Eye (tissue), 1 donor: ENCODE measurements at regions not wholly inside any gene's neighbourhood (a gene's known extent, or its start where the extent isn't known, plus 50 kb on each side); places are given as distances from the start of the nearest gene placed in this dataset.
A peak's percentile ranks its signal among the peaks of the same experiment; 100 is the strongest.

Experiments
- DNase-seq: peaks from one replicate; pipeline ENCODE4 v3.0.0-alpha.2; 2015

DNA sequence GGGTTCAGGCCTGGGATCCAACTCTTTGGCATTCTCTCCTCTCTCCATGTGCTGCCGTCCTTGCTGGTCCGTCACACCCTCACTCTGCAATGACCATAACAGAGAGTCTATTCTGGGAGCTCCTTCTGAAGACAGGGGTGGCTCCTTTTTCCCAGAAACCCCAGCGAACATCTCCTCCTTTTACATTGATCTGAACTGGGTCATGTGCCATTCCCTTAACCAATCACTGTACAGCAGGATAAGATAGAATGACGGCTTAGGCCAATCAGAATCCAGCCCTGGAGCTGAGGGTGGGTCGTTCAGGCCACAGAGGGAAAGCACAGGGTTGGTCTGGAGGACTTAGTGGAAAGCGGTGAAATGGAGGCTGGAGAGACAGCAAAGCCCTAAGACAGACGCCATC, 740.1 kb downstream of the MATN1 start:
- no peak for DNase-seq

DNA sequence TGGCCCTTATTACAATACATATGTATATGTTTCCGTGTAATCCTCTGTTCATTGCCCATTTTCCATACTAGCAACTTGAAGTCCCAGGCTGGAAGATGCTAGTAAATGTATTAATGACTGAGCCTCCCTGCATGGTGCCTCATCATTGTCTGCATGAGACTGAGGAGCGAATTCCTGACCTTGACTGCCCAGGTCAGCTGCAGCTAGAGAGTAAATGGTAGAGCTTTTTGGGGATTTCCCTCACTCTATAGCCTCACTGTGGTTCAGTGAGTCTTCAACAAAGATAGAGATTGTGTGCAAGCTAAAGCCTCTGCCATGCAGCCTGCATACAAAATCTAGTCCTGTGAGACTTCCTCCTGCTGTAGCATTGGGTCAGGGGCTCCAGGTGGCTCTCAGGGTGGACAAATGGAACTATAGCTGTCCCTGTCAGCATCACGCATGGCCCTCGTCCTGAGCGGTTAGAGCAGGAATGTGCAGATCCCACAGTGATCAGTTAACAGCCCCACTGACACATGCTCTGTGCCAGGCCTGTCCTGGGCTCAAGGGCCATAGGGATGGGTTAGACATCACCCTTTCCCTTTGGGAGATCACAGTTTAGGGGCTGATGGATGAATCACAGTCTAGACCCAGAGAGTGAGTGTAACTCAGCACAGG, 741.7 kb downstream of the MATN1 start:
- DNase-seq, result no peak

DNA sequence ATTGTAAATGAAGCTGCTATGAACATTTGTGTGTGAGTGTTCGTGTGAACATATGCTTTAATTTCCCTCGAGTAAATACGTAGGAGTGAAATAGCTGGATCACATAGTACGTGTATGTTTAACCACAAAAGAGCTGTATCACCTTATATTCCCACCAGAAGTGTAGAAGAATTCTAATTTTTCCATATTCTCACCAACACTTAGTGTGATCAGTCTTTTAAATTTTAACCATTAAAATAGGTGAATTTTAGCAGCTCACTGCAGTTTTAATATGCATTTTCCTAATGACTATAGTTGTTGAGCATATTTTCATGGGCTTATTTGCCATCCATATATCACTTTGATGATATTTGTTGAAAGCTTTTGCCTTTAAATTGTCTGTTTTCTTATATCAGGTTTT, 741.2 kb downstream of the PTPRU start:
- DNase-seq, result no peak

DNA sequence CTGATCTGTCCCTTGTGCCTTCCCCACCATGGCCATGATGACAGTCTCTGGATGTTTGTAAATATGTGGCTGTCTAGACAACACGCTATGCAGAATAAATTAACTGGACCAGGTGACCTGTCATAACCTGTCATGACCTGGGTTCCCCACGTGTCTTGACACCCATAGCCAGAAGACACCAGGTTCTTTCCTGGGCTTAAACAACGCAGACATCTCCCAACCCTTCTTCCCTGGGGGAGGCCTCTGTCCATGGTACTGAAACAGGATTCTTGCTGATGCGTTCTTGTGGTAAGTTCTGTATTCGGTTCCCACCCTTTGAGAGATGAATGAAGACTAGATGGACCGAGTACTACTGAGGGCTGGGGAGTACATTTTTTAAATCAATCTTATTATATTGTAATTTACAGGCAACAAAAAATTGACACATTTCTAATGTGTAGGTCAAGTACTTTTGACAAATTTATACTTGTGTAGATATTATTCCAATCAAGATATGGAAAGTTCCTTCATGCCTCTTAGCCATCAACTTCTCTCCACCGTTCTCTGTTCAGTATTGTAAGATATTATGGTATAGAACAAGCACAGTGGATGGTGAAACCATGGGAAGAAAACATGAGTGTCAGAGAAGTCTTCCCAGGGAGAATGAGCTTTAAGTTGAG, 738.8 kb downstream of the PTPRU start:
- peak; percentile 78 for DNase-seq

DNA sequence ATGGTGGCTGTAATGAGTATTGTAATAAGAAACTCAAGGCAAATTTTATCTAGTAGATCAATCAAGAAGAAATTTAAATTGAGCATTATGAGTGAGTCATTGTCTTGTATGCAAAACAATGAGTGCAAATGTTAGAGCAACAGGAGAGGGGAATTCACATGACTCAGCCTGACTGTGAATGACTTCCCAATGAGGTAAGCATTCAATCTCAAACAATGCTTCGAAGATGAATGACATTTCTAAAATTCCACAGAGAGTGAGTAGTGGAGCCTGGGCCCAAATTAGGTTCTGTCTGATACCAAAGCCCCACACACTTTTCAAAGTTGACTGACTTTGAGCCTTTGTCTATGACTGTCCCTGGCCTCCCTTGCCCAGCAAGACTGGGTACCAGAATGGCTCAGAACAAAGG, 738.0 kb downstream of the PTPRU start:
- no peak for DNase-seq

DNA sequence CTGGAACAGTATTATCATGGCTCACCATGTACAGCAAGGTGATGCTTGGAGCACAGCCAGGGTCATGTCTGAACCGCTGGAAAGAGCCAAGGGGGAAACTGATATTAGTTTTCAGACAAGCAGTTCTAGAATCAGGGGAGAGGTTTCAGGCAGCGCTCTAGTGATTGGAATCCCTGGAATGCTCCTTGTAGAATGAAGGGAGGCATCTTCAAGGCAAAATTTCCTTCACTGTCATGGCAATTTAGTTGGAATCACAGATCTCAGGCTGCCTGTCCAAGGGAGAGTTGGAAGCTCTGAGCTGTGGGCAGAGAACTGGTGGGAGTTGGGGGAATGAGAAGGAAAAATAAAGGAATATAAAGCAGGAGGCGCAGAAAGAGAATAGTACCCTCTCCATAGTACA, 737.1 kb downstream of the PTPRU start:
- DNase-seq, result no peak

DNA sequence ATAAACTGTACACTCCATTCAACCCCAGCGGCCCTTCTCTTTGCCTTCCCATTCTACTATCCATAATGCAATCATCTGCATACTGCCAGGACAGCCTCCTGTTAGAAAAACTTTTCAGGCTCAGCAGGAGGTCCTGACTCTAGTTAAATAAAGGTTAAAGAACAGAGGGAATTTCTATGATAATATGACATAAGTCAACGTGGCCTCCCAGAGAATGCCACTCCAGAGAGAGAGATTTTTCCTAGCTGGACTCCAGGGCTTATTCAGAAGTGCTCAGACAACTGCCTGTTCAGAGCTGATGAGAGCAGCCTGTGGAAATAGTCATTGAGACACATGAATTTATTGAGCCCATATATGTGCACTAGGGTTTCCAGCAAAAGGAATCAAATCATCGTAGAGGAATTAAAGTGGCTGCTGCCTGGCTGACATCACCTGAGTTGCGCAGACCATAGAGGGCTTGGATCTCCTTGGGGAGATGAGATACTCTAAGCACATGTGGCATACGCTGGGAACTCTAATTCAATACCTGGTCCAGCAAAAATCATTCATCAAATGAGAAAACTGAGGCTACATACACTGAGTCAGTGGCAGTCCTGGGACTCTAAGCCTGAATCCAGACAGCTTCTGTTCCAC, 736.2 kb downstream of the PTPRU start:
- DNase-seq, result no peak

DNA sequence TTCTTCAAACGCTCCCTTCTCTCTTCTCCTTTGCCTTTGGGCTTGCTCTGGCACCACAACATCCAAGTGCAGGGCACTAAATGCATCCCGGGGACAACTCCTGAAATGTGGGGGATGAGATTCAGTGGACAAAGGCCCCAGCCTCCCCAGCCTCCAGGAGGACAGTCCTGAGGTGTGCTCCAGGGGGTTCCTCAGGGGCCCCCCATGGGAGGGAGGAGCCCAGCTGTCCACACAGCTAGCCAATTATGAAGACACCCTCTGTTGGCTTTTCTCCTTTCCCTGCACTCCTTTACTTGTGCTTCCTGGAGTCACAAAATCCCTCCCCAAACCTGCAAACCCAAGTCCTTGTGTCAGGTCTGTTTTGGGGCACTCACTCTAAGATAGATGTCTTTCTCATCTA, 735.4 kb downstream of the PTPRU start:
- DNase-seq, result no peak

DNA sequence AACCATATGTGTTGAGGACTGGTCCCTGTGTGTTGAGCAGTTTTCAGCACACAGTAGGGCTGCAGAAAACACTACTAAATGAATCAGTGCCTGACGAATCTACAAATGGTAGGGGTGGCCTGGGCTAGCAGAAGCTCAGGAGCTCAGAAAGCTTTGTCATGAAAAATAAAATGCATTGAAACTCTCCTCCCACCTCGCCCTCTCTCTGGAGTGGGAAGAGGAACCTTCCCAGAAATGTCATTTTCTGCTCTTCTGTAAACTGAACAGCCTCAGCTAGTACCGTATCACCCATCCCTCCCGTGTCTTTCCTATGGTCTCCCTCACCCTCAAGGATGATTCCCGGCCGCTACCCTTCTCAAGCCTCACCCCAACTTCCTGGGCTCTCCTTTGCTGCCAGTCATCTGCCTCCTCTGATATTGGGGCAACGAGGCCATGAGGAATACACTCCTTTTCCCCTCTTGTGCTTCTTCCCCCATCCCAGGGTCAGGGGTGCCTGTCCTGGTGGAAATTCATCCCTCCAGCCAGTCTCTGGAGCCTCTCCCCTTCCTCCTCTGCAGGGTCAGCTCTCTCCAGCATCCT, 734.5 kb downstream of the PTPRU start:
- no peak for DNase-seq

DNA sequence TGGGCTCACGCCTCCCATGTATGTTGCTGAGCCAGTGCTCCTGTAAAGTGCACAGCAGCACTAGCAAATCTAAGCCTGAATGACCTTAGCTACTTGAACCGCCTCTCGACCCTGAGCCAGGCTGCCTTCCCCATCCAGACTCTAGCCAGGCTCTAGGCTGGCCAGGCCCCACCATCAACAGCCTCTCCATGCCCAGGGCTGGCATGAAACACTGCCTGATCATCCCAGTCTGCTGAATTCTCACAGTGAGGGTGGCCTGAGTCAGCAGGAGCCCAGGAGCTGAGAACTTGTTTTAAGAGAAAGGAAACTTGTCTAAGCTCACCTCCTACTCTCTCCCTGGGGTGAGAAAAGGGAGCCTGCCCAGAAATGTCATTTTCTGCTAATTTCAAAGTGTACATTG, 733.3 kb downstream of the PTPRU start:
- DNase-seq, result no peak

DNA sequence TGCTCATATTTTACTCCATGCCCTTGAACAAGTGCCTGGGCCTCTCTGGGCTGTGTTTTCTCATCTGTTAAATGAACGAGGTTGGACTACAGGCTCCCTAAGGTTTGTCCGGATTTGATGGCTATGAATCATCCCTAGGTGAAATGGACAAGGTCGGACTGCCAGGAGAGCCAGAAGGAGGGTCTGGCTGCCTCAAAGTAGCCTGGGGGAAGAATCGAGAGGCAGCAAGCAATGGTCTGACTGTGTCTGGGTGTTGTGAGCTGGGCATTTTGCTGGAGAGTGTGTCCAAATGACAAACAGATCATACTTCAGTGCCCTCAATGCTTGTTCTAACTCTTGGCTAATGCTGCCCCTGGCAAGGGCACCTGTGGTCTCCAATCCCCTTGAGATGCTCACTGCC, 730.9 kb downstream of the PTPRU start:
- DNase-seq, result no peak

DNA sequence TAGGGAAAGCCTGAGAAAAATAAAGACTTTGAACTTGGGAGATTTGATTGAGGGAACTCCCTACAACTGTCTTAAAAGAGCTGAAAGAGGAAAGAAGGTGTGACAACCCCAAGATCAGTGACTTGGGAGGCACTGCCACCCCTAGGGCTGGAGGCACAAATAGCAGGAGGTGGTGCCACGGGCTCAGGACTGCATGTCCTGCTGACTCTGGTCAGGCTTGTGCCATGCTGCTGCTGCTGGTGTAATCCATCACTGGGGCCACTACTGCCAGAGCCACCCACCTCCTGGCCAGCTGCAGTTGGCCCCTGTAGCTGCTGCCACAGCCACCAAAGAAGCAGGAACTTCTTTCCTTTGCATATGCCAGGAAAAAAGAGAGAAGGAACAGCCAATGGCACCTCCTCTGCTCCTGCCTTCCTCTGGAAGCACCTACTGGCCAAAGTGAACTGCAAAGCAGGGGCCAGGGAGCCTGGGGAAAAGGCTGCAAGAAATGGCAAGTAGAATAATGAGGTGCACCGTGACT, 730.3 kb downstream of the PTPRU start:
- no peak for DNase-seq

DNA sequence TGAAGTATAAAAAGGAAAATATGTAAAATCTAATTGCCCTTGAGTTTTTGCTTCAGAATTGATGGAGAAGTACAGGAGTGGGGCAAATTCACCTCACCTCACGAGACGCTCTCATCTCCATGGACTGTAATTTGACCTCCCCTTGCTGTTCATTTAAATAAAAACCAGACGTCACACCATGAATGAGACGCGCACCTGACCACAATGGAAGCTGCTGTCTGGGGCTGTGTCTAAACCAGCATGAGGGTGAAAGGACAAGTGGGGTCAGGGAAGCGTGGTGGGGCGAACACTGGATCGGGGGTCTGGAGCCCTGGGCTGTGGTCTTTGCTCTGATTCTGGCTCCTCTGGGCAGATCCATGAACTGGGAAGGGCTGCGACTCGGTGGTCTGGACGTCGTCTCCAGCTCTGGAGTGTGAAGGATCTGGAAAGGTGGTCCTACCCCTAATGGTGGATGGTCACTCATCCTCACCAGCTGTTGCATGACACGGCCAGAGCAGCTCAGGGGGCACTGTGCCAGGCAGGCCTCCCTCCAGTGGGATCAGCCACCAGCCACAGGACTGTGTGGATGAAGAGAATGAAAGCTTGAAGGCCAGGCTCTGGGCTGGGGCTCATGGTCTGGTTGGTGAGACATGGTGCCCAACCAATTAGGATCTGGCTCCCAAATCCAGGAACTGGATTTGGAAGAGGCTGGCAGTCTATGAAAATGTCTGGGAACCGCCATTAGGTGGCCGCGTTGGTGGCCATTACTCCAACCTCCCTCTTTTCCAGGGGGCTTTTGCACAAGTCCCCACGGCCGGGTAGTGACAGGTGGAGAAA, 728.6 kb downstream of the PTPRU start:
- no peak for DNase-seq

DNA sequence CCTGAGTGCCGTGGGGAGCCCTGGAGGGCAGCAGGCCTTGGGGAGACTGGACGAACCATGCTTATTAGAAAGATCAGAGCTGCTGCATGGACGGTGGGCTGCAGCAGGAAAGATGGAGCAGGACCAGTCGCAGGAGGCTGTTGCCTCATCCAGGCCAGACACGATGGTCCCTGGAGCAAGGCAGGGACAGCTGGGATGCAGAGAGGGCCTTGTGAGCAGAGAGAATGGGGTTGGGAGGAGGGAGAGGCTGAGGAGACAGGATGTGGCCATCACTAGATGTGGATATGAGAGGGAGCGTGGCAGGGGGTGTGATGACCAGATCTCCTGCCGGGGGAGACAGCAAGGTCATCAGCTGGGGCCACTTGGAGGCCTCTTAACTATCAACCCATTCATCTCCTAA, 727.6 kb downstream of the PTPRU start:
- no peak for DNase-seq

DNA sequence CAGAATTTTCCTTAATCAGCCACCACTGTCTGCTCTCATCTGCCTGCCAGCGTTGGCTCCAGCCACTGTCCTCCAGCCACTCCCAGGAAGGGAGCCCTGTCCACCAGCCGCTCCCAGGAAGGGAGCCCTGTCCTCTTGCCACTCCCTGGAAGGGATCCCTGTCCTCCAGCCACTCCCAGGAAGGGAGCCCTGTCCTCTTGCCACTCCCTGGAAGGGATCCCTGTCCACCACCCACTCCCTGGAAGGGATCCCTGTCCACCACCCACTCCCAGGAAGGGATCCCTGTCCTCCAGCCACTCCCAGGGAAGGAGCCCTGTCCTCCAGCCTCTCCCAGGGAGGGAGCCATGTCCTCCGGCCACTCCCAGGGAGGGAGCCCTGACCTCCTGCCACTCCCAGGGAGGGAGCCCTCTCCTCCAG, 726.5 kb downstream of the PTPRU start:
- DNase-seq, result no peak

DNA sequence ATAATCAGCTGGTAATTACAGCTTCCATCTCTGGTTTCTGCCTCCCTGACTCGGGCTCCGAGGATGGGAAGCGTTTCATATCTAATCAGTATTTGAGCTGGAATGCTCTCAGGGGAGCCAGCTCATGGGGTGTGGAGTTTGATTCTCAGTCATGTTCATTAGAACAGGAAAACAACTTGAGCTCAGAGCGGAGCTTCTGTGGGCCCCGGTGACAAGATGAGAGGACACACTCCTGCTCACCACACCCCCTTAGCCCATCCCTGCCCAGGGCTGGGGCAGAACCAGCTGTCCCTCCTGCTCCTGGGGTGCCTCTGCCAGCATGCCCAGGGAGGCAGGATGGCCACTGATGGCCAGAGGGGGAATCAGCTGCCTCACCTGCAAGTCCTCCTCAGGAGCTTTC, 726.0 kb downstream of the PTPRU start:
- DNase-seq, result no peak

DNA sequence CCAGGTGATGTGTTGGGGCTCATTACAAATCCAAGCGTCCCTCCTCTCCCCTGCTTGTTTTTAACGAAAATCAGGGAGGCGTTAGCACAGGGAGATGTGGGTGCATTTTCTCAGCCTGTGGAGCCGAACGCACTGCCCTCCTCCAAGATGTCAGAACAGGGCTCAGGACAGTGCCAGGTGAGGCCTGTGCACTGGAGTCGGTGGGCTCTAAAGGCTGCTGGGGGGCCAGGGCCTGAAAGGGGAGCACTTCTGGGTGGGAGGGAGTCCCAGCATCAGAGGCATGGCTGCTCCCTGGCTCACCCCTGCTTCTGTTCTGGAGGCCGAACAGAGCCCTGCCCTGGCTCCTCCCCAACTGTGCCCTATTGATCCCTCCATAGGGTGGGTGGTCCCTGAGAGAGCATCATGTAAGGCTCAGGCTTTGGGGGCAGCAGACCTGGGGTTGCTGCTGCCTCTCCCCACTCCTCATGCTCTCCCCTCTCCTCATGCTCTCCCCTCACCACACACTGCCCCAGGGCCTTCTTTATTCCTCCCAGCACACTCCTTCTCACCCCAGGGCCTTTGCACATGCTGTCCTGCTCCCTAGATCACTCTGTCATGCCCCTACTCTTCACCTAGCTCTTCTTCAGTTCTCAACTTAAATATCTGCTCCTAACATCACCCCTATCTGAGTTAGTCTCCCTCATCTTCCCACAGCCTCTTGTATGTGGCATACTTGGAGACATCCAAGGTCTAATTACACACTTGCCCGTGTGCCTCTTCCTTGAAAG, 725.2 kb downstream of the PTPRU start:
- no peak for DNase-seq

DNA sequence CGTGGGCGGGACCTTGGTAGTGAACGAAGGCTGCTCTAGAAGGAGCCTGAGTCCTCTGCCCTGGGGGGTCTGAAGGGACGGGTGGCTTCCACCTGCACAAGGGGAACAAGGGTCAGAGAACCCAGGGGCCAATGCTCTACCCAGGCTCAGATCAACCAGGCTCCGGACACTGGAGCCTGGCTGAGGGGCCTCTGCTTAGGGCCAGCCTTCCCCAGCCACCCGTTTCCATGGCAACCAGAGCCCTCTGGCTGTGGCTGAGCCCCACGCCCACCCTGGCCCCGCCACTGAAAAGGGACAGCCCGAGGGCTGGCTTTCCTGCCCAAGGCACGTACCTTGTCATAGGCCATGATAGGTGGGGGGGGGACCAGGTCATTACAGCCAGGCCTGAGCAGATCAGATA, 724.6 kb downstream of the PTPRU start:
- DNase-seq, result peak; percentile 67

DNA sequence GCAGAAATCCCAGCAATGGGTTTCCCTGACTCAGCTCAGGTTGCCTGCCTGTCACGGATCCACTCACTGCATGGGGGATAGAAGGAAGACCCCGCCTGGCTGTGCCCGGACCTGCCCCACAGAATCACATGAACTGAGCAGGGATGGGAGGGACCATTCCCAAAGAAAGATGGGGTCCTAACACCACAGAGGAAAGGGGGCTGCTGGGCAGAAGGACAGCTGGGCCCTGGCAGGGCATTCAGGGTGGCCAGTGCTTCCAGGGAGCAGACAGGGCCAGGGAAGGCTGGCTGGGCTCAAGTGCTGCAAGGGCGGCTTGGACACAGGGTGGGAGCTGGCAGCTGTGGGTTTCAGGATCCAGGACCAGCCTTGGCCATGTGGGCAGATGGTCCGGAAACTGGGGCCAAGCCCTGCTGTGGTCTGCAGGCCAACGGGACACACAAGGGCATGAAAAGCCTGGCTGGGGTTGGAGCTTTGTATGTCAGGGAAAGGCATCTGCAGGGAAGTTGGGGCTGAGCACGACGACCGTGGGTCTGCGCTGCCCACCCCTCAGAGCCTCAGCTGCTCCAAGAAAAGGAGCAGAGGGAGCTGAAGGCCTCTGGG, 723.9 kb downstream of the PTPRU start:
- no peak for DNase-seq

DNA sequence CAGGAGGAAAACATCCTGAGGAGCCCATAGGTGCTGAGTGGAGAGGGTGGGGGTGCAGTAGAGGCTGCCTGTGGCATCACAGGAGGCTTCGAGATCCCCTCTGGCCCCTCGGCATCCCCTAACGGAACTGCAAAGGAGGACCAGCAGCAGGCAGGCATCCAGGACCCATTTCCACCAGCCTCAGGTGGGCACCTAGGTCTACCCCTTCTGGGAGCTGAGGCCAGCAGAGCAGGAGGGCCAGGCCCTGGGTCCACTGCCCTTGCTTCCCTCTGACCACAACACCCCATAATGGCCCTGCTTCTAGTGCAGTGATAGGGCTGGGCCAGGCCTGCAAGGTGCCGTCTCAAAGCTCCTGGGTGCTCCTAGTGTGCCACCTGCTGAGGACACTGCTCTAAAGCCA, 723.0 kb downstream of the PTPRU start:
- DNase-seq, result no peak

DNA sequence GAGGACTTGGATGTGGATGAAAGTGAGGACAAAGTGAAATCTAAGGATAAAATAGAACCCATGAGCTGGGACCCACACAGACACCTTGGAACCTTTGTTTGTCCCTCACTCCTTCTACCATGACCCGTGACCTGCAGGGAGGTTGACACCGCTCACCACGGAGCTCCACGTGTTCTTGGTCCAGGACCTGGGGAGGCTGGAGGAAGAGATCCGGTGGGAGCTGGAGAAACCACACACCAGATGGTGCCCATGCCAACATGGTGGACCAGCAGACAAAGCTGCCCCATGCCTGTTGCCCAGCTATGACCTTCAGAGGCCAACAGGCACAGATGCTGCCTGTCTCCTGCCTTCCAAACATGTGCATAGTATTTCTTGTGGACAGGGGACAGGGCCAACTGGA, 721.9 kb downstream of the PTPRU start:
- DNase-seq, result no peak
